Jurkat, Clone E6-1 (cell line): ENCODE measurements at regions not wholly inside any gene's neighbourhood (a gene's known extent, or its start where the extent isn't known, plus 50 kb on each side); places are given as distances from the start of the nearest gene placed in this dataset.

Experiments used
- DNase-seq: peaks from one replicate; pipeline ENCODE4 v3.0.0-alpha.2; 2011; ENCODE audit warnings: low read depth, low spot score
- H3K4me3 ChIP-seq: 2 replicates; pipeline ENCODE4 v1.5.1; 2011; ENCODE audit warnings: mild to moderate bottlenecking, low read length, control low read depth, moderate library complexity

GRCh38 chr5:167790045-167790444 is 501.4 kb upstream of the WWC1 start:
- DNase-seq = no peak
- H3K4me3 ChIP-seq = no peak overlapping the region

DNA sequence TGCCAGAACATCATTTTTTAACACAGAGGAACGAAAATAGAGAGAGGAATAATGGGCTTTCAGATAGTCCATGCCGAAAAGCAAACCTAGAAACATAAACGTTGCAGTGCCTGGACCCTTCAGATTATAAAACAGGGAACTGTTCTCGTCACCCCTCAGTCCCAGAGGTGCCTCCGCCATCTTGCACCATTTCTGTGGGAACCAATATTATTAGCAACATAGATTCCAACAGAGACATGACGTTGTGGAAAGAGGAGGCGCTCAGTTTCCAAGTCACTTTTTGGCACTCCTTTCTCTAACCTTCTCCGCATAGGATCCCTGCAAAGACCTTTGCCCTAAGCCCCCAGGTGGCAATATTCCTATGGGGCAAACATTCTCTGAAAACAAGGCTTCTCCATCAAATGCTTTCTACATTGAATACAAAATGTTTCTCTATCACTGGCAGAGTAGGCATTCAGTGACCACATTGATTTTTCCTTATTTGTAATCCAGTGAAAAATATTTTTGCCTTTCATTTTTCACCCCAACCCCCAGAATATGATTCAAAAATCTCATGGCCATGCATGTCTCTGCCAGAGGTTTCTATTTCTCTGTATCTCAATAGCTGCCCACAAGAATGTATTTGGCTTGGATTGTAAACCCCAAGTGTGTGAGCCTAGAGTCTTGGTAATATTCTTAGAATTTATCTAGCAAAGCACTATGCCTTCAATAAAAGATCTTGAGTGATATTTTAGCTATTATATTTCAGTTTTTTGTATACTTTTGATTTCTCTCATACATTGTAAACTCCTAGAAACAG is 500.8 kb upstream of the WWC1 start:
- no peak overlapping the region for H3K4me3 ChIP-seq
- DNase-seq = no peak

- H3K4me3 ChIP-seq = no peak overlapping the region
- no peak for DNase-seq
Observed at GRCh38 chr5:167792514-167792913, 498.9 kb upstream of the WWC1 start.

GRCh38 chr5:167793700-167794099 is 497.7 kb upstream of the WWC1 start:
- DNase-seq = no peak
- H3K4me3 ChIP-seq = no peak overlapping the region

DNA sequence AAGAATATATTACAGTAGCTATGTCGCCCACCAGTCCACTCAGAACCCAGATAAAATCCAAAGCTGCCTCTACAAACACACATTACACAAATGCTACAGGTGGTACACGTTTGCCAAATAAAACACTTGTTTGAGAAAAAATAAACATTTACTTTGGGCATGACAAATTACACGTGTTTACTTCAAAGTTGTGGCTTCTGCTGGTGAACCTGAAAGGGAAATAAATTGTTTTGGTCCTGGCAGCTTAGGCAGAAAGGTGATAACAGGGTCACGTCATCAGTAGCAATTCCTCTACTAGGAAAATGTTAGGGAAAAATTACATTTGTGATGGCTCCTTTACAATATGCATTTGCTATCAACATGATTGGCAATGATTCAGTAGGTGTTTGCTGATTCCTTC is 497.3 kb upstream of the WWC1 start:
- H3K4me3 ChIP-seq = no peak overlapping the region
- DNase-seq = no peak

GRCh38 chr5:167796672-167797071 is 494.8 kb upstream of the WWC1 start:
- no peak overlapping the region for H3K4me3 ChIP-seq
- no peak for DNase-seq

GRCh38 chr5:167797933-167798332 is 493.5 kb upstream of the WWC1 start:
- H3K4me3 ChIP-seq = no peak overlapping the region
- DNase-seq = no peak

DNA sequence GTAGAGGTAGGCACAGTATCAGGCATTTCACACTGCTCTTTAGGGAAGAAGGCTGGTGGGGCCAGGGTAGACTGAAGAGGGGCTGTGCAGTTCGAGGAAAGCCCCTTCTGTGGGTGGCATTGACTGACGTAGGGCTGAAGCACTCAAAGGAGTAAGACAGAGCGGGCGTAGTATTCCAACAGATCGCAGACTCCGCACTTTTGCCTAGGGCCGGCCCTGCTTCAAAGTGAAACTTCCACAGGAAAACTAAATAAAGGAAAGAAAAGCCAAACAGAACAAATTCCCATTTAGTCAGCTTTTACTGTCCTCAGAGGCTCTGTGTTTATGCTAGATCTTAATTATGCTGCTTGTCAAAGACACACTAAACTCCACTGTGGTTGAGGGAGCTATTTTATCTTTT is 493.0 kb upstream of the WWC1 start:
- DNase-seq = no peak
- no peak overlapping the region for H3K4me3 ChIP-seq

DNA sequence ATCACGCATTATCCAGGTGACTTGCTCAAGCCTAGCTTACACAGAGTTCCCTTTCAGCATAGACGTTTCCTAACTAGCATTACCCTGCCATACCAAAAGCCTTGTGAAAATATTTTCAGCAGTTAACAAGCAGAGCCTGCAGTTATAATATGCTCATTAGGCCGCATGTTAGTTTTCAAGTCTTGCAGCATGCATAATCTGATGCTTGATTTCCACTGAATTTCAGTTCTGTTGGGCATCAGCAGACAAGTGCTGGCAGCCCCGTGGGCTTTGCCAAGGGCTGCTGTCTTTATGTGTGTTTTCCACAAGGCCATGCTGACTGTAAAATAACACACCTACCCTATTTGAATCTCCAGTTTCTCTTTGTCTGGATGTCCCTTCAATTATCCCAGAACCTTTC is 491.0 kb upstream of the WWC1 start:
- H3K4me3 ChIP-seq = no peak overlapping the region
- DNase-seq = no peak

DNA sequence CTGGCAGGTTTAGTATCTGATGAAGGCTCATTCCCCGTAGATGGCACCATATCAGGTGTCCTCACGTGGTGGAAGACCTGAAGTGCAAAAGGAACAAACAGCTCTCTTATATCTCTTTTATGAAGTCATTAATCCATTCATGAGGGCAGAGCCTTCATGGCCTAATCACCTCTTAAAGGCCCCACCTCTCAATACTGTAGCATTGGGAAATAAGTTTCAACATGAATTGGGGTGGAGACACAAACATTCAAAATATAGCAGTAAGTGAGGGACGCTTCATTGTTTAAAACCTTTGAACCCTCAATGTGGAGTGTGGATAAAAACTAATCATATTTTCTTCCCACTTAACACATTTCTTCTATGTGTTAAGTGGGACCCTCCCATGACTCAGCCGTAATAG is 489.4 kb upstream of the WWC1 start:
- no peak overlapping the region for H3K4me3 ChIP-seq
- DNase-seq = no peak

DNA sequence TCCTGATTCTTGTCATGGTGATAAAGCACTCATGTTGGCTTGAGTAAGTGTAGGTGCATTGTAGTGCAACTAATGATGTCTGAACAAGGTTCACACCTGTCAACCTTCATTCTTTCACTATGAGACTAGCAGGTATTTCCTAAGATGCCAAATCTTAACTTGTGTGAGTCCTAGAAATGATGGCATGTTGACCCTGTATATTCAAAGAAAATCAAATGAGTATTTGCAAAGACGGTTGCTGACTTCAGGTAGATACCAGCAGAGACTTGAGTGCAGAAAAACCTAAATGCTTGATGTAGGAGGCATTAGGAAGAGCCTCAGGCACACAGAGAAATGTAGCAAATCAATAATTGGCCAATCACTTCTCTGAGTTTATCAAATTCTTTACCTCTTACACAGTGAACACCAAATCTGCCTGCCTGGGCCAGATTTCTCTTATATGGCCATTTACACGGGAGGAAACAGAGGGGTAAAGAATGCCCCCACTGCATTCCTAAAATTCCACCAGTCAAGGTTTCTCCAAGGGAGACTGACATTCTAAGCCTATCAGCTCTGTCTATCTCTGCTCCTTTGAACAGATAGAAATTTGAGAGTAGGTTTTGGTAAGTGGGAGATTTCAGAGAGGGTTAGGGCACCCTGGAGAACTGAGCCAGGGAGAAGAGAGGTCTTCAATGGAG is 488.6 kb upstream of the WWC1 start:
- no peak overlapping the region for H3K4me3 ChIP-seq
- no peak for DNase-seq

- H3K4me3 ChIP-seq = no peak overlapping the region
- no peak for DNase-seq
Observed at GRCh38 chr5:167804512-167805220, 486.8 kb upstream of the WWC1 start.

DNA sequence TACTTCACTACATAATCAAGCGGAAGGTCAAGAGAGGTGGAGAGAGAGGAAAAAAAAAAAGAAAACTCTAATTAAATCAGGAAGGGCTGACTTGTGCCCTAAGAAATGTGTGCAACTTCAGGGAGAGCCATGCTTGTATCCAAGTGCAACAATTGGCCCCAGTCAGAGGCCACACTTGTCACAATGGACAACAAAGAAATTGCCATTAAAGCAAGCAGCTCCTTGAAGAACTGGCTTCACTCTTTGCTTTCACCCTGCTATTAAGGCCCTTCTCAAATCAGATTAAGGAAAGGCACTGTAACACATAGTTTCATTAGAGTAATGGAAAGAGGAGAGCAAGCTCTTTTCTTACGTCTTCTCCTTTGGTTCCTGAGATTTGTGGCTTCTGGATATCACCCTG is 480.9 kb upstream of the WWC1 start:
- DNase-seq = no peak
- no peak overlapping the region for H3K4me3 ChIP-seq

DNA sequence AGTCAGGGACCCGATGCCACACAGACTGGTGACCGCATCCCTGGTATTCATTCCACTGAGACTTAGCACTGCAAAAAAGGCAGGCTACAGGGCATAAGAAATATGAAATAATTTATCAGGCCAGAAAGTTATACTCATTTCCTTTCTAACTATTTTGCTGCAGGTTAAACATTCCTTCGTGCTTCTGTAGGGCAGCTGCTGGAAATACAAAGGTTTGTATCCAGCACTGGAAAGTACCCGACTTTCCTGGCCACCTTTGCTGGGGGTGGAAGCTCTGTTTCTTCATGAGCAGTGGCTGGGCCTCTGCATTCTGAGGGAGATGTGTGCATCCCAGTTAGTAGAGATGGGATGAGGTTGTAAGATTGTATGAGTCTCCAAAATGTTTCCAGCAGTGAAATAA is 478.6 kb upstream of the WWC1 start:
- no peak overlapping the region for H3K4me3 ChIP-seq
- no peak for DNase-seq

DNA sequence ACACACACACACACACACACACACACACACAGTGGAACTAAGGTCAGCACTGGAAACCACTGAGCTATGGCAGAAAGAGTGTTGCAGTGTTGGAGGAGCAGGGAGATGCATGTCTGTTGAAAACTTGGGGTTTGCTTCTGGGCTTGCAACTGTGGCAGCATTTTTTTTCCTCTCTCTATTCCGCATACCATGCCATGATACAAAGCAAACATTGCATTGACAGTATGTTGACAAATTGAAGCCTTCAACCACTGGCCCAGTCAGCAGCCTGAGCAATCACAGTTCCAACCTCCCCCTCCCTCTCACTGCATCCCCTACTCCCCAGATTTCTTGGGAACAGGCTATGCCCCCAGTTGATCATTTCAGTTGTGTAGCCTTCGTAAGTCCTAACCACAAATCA is 478.1 kb upstream of the WWC1 start:
- DNase-seq = no peak
- H3K4me3 ChIP-seq = no peak overlapping the region

DNA sequence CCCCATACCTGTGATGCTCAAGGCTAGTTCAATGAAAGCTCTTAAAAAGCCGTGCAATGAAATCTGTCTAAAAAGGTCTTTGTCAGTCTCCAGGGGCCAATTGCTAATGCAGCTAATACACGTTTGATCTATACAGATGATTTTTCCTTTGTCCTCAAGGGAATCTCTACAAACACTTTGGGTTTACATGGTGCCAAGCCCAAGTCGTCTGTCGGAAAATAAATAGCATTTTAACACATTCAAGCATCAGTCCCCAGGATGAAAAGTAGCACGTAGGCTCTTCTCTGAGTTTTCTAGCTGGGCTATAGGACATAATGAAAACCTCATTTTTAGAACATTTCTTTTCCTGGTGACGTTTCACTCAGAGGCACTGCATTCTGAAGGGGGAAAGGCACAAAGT is 477.4 kb upstream of the WWC1 start:
- DNase-seq = no peak

DNA sequence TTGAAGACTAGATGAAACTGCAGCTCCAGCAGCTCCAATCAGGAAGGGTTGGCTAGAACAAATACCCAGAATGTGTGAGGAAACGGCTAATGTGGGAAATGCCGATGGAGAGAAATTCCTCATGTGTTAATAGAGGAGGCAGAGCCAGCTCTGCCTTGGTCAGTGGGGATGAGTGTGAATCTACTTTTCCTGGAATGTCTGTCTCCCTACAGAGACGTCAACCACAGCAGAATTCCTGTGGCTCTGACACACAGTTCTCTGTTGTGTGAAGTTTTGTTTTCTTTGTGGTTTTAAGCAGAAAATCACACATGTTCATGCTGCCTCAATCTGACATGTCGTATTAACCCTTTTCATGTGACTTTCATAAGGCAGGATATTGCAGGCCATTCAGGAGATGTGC is 476.6 kb upstream of the WWC1 start:
- H3K4me3 ChIP-seq = no peak overlapping the region
- DNase-seq = no peak

More for the DNA sequence above, 477.4 kb upstream of the WWC1 start:
- no peak overlapping the region for H3K4me3 ChIP-seq

DNA sequence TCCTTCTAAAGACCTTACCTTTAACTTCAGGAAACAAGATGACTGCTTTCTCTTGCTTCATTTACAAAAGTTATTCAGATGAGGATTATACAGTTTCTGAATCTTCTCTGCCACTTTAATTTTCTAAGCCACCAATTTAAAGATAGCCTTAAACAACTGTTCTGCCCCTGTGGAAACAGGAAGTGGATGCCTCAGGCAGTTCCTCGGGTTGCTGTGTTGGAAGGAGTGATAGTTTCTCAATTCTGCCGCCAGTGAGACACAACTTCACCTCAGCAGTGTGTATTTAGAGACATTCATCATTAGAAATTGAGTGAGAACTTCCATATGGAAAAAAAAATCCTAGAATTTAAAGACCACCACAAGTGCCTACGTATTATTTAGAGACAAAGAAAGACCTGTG is 475.1 kb upstream of the WWC1 start:
- DNase-seq = no peak
- no peak overlapping the region for H3K4me3 ChIP-seq

GRCh38 chr5:167816864-167817263 is 474.6 kb upstream of the WWC1 start:
- H3K4me3 ChIP-seq = no peak overlapping the region
- no peak for DNase-seq

- H3K4me3 ChIP-seq = no peak overlapping the region
- no peak for DNase-seq
Observed at GRCh38 chr5:167819406-167819805, 472.0 kb upstream of the WWC1 start.
